ENCODE measurements at regions not wholly inside any gene's neighbourhood (a gene's known extent, or its start where the extent isn't known, plus 50 kb on each side); places are given as distances from the start of the nearest gene placed in this dataset.

DNA sequence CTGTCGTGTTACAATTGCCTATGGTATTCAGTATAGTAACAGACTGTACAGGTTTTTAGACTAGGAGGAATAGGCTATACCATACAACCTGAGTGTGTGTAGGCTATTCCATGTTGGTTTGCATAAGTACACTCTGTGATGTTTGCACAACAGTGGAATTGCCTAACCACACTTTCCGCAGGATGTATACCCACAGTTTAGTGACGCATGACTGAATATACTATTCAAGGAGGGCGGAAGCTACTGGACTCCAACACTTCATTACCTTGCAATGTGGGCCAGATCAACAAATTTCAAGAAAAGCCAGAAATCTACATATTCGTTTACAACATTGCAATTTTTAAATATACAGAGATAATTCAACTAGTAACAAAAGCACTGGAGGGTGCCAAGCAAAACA is 317.2 kb downstream of the PDGFC start:
- no peaks in the 10 kb centered on the region for H3K79me2 ChIP-seq (ENCODE audit: control insufficient read depth, insufficient read depth, low read length)
- CTCF ChIA-PET: no interaction called here
- POLR2A ChIA-PET: no interaction called here
- no peaks in the 10 kb centered on the region for H3K4me1 ChIP-seq (ENCODE audit: control insufficient read depth in 2 of 2, insufficient read depth in 2 of 2, low read length in 2 of 2)
- H3K4me3 ChIP-seq (ENCODE audit: control extremely low read depth in 1 of 5, extremely low read depth in 1 of 5, insufficient read depth in 1 of 5, low read depth in 2 of 5, low read length in 4 of 5): no peak overlapping the region
- no peak overlapping the region for H3K4me2 ChIP-seq (replicated peaks; ENCODE audit: low read depth, low read length, poor library complexity, severe bottlenecking)
- TF ChIP-seq, protein P1, sequence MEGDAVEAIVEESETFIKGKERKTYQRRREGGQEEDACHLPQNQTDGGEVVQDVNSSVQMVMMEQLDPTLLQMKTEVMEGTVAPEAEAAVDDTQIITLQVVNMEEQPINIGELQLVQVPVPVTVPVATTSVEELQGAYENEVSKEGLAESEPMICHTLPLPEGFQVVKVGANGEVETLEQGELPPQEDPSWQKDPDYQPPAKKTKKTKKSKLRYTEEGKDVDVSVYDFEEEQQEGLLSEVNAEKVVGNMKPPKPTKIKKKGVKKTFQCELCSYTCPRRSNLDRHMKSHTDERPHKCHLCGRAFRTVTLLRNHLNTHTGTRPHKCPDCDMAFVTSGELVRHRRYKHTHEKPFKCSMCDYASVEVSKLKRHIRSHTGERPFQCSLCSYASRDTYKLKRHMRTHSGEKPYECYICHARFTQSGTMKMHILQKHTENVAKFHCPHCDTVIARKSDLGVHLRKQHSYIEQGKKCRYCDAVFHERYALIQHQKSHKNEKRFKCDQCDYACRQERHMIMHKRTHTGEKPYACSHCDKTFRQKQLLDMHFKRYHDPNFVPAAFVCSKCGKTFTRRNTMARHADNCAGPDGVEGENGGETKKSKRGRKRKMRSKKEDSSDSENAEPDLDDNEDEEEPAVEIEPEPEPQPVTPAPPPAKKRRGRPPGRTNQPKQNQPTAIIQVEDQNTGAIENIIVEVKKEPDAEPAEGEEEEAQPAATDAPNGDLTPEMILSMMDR (IDR thresholded peaks at IDR 0.05): no peak
- TF ChIP-seq EZH2 (IDR thresholded peaks at IDR 0.05; ENCODE audit: borderline replicate concordance, insufficient read depth, low read depth, low read length, poor library complexity, severe bottlenecking): no peak
- no peak overlapping the region for H2AFZ ChIP-seq (ENCODE audit: insufficient read depth, low read depth, low read length, poor library complexity, severe bottlenecking)
- H3K9ac ChIP-seq (ENCODE audit: low read length): no peak overlapping the region
- H3K27me3 ChIP-seq (replicated peaks in 1 of 4; ENCODE audit: control extremely low read depth in 1 of 4, control insufficient read depth in 3 of 4, insufficient read depth in 4 of 4, low read length in 3 of 4): no peaks in the 10 kb centered on the region
- WGBS (ENCODE audit: insufficient coverage): 100% methylated on average over 3 of the region's 5 CpGs
- no peak for DNase-seq
- H4K20me1 ChIP-seq (ENCODE audit: control insufficient read depth, insufficient read depth, low read length, poor library complexity, severe bottlenecking): no peaks in the 10 kb centered on the region
- H3K27me3 Mint-ChIP-seq: no peaks in the 10 kb centered on the region
- intact Hi-C loops (cut with micrococcal nuclease): no loop called here
- no peak overlapping the region for H3K4me3 Mint-ChIP-seq
- peaks cover 3% of the 10 kb centered on the region for H3K9me3 Mint-ChIP-seq (ENCODE audit: insufficient read depth)
- no peak overlapping the region for H3K27ac Mint-ChIP-seq
- no peak for ATAC-seq (ENCODE audit: low read depth)
- peaks cover 0 to 8% (median 0%) of the 10 kb centered on the region in 3 donors for H3K9me3 ChIP-seq (ENCODE audit: control extremely low read depth in 1 of 3, control insufficient read depth in 2 of 3, insufficient read depth in 1 of 3, low read length in 2 of 3)
- no peaks in the 10 kb centered on the region for H3K4me1 Mint-ChIP-seq
- H3K36me3 ChIP-seq (replicated peaks in 1 of 2; ENCODE audit: control extremely low read depth in 1 of 2, control insufficient read depth in 1 of 2, extremely low read depth in 1 of 2, insufficient read depth in 2 of 2, low read length in 1 of 2): no peaks in the 10 kb centered on the region
- H3K27ac ChIP-seq (ENCODE audit: low read length in 2 of 2): no peak overlapping the region

DNA sequence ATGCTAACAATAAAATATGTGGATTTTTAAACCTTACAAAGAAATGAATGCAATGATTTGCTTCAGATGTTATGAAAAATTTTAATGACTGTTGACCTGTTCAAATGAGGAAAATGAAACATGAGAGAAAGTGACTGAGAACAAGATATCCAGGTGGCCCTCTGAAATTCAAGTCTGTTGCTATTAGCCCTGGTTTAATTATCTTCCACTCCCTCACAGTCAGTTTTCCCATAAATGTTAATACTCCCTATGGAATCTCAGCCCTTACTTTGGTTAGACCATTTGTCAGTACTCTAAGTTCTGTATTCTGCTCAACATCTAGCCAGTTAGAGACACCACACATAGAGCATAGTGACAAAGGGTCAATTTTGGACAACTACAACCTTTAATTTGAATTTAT is 327.8 kb downstream of the PDGFC start:
- Mint-ChIP-seq H3K9me3 (ENCODE audit: insufficient read depth) (no peaks in the 10 kb centered on the region), H3K4me3 (no peak overlapping the region), H3K27me3 (no peaks in the 10 kb centered on the region), H3K4me1 (no peaks in the 10 kb centered on the region), H3K27ac (no peak overlapping the region)
- no peaks in the 10 kb centered on the region for H4K20me1 ChIP-seq (ENCODE audit: control insufficient read depth, insufficient read depth, low read length, poor library complexity, severe bottlenecking)
- H3K4me3 ChIP-seq (ENCODE audit: control extremely low read depth in 1 of 5, extremely low read depth in 1 of 5, insufficient read depth in 1 of 5, low read depth in 2 of 5, low read length in 4 of 5): no peak overlapping the region
- DNase-seq: no peak
- H3K4me1 ChIP-seq (ENCODE audit: control insufficient read depth in 2 of 2, insufficient read depth in 2 of 2, low read length in 2 of 2): no peaks in the 10 kb centered on the region
- no peak overlapping the region for H3K9ac ChIP-seq (ENCODE audit: low read length)
- no peak for ATAC-seq (ENCODE audit: low read depth)
- no peaks in the 10 kb centered on the region for H3K36me3 ChIP-seq (replicated peaks in 1 of 2; ENCODE audit: control extremely low read depth in 1 of 2, control insufficient read depth in 1 of 2, extremely low read depth in 1 of 2, insufficient read depth in 2 of 2, low read length in 1 of 2)
- H2AFZ ChIP-seq (ENCODE audit: insufficient read depth, low read depth, low read length, poor library complexity, severe bottlenecking): no peak overlapping the region
- H3K9me3 ChIP-seq (ENCODE audit: control extremely low read depth in 1 of 3, control insufficient read depth in 2 of 3, insufficient read depth in 1 of 3, low read length in 2 of 3): no peaks in the 10 kb centered on the region
- no peak overlapping the region for H3K4me2 ChIP-seq (replicated peaks; ENCODE audit: low read depth, low read length, poor library complexity, severe bottlenecking)
- TF ChIP-seq EZH2 (IDR thresholded peaks at IDR 0.05; ENCODE audit: borderline replicate concordance, insufficient read depth, low read depth, low read length, poor library complexity, severe bottlenecking): no peak
- TF ChIP-seq, protein P1 (IDR thresholded peaks at IDR 0.05): no peak
- ChIA-PET CTCF (interaction anchor here (1.4 kb wide), 1 partner anchor 11 kb away, joined by 3 read pairs; no protein-coding TSS in a partner anchor), POLR2A (no interaction called here)
- no peaks in the 10 kb centered on the region for H3K79me2 ChIP-seq (ENCODE audit: control insufficient read depth, insufficient read depth, low read length)
- no peaks in the 10 kb centered on the region for H3K27me3 ChIP-seq (replicated peaks in 1 of 4; ENCODE audit: control extremely low read depth in 1 of 4, control insufficient read depth in 3 of 4, insufficient read depth in 4 of 4, low read length in 3 of 4)
- no peak overlapping the region for H3K27ac ChIP-seq (ENCODE audit: low read length in 2 of 2)
- intact Hi-C loops (cut with micrococcal nuclease): no loop called here

Data from B cell (primary cell).